ENCODE measurements at regions not wholly inside any gene's neighbourhood (a gene's known extent, or its start where the extent isn't known, plus 50 kb on each side); places are given as distances from the start of the nearest gene placed in this dataset.

GRCh38 chr10:2049560-2049959, 312.2 kb upstream of the ADARB2 start:
- Histone ChIP-seq H3K4me3 (no peak overlapping the region), H3K9me3 (peaks cover 0 to 4% (median 0%) of the 10 kb centered on the region in 11 donors), H3K27me3 (peaks cover 0 to 5% (median 0%) of the 10 kb centered on the region in 7 donors), H3K36me3 (no peaks in the 10 kb centered on the region), H3K27ac (no peak overlapping the region), H3K4me1 (no peaks in the 10 kb centered on the region)
- TF ChIP-seq, protein P1, sequence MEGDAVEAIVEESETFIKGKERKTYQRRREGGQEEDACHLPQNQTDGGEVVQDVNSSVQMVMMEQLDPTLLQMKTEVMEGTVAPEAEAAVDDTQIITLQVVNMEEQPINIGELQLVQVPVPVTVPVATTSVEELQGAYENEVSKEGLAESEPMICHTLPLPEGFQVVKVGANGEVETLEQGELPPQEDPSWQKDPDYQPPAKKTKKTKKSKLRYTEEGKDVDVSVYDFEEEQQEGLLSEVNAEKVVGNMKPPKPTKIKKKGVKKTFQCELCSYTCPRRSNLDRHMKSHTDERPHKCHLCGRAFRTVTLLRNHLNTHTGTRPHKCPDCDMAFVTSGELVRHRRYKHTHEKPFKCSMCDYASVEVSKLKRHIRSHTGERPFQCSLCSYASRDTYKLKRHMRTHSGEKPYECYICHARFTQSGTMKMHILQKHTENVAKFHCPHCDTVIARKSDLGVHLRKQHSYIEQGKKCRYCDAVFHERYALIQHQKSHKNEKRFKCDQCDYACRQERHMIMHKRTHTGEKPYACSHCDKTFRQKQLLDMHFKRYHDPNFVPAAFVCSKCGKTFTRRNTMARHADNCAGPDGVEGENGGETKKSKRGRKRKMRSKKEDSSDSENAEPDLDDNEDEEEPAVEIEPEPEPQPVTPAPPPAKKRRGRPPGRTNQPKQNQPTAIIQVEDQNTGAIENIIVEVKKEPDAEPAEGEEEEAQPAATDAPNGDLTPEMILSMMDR (IDR thresholded peaks at IDR 0.05) = no peak
- DNase-seq (no peak), ATAC-seq (no peak)
- intact Hi-C loops (cut with DNase I) = no loop called here

GRCh38 chr10:2048337-2048973, 311.1 kb upstream of the ADARB2 start:
- WGBS, 2 donors = 48 to 59% methylated on average over 5 of the region's 5 CpGs
- no peak for DNase-seq
- intact Hi-C loops (cut with DNase I) = no loop called here
- Histone ChIP-seq H3K4me1 (no peaks in the 10 kb centered on the region), H3K27ac (no peak overlapping the region), H3K36me3 (no peaks in the 10 kb centered on the region), H3K4me3 (no peak overlapping the region), H3K9me3 (peaks cover 0 to 4% (median 0%) of the 10 kb centered on the region in 11 donors), H3K27me3 (peaks cover 0 to 5% (median 0%) of the 10 kb centered on the region in 7 donors)
- TF ChIP-seq, protein P1 (IDR thresholded peaks at IDR 0.05) = no peak
- ATAC-seq = no peak

DNA sequence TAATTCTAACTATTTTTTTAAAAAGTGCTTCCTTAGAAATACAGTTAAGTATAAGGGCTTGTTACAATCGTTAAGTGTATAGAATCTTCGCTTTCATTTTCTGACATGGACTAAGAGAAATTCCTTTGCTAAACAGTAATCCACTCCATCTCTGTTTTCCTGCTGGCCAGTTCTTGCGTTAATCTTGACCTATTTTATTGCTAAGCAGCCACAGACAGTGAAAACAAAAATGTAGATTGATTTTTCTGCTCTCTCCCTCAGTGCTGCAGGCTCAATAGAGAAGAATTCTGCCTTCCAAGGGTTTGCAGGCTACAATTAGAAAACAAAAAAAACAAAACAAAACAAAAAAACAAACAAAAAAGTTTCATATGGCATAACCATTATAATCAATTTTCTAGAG, 310.4 kb upstream of the ADARB2 start:
- ATAC-seq (no peak), DNase-seq (no peak)
- intact Hi-C loops (cut with DNase I) = no loop called here
- no peaks in the 10 kb centered on the region for H3K4me1 ChIP-seq
- H3K27me3 ChIP-seq = no peaks in the 10 kb centered on the region
- TF ChIP-seq, protein P1 (IDR thresholded peaks at IDR 0.05) = no peak
- H3K9me3 ChIP-seq = peaks cover 0 to 4% (median 0%) of the 10 kb centered on the region in 11 donors
- H3K36me3 ChIP-seq = no peaks in the 10 kb centered on the region
- no peak overlapping the region for H3K27ac ChIP-seq
- H3K4me3 ChIP-seq = no peak overlapping the region
- 71 to 80% methylated on average over 3 of the region's 3 CpGs for WGBS, 2 donors

GRCh38 chr10:2043379-2043778, 306.1 kb upstream of the ADARB2 start:
- ATAC-seq (no peak), DNase-seq (no peak)
- Histone ChIP-seq H3K4me3 (no peak overlapping the region), H3K4me1 (no peaks in the 10 kb centered on the region), H3K36me3 (no peaks in the 10 kb centered on the region), H3K27me3 (no peaks in the 10 kb centered on the region), H3K27ac (no peak overlapping the region), H3K9me3 (peaks cover 0 to 4% (median 0%) of the 10 kb centered on the region in 11 donors)
- TF ChIP-seq, protein P1 (IDR thresholded peaks at IDR 0.05) = no peak
- WGBS, 2 donors = 73 to 86% methylated on average over 8 of the region's 8 CpGs
- intact Hi-C loops (cut with DNase I) = no loop called here
